PC-9 (cell line): ENCODE measurements at regions not wholly inside any gene's neighbourhood (a gene's known extent, or its start where the extent isn't known, plus 50 kb on each side); places are given as distances from the start of the nearest gene placed in this dataset.

Experiments
- BruUV-seq: library from RNA; stranded (reverse); fragments of 400-500 nt; replicated peaks from 2 replicates; lab custom pipeline; 2021; lab: Mats Ljungman, UMichigan
- CTCF ChIA-PET: fragments of 300-600 bp; sonication (Branson Sonifier 250); formaldehyde crosslinking; loops from one replicate; lab custom pipeline; 2022; ENCODE audit warnings: antibody characterized with exemption; lab: Charles Lee
- POLR2A ChIA-PET: fragments of 300-600 bp; sonication (Branson Sonifier 250); formaldehyde crosslinking; loops from one replicate; lab custom pipeline; 2022; ENCODE audit warnings: antibody characterized with exemption; ENCODE audit not compliant: unreplicated experiment; lab: Charles Lee
- DNase-seq, 2 experiments: peaks; one replicate each; pipeline versions ENCODE4 v3.0.0 to v3.0.0-alpha.2; 2015 to 2022; ENCODE audit warnings: mixed read lengths in 1 of 2
- H2AFZ ChIP-seq: fragments of 200-600 bp; sonication (generic); 2 replicates; pipeline ENCODE4 v1.8.1; 2017; ENCODE audit warnings: antibody characterized with exemption
- H3F3A ChIP-seq: fragments of 200-600 bp; sonication (generic); 2 replicates; pipeline ENCODE4 v1.8.1; 2017; ENCODE audit warnings: antibody characterized with exemption, mild to moderate bottlenecking, low read depth; ENCODE audit not compliant: insufficient read depth
- H3K27ac ChIP-seq: fragments of 200-600 bp; sonication (generic); 2 replicates; pipeline ENCODE4 v1.6.1; 2016; ENCODE audit warnings: mixed run types
- H3K27me3 ChIP-seq: fragments of 200-600 bp; sonication (generic); 2 replicates; pipeline ENCODE4 v1.6.1; 2016; ENCODE audit warnings: low read depth, mixed run types; ENCODE audit not compliant: insufficient read depth
- H3K36me3 ChIP-seq: fragments of 200-600 bp; sonication (generic); 2 replicates; pipeline ENCODE4 v1.6.1; 2016; ENCODE audit warnings: low read depth, mixed run types
- H3K4me1 ChIP-seq: fragments of 200-600 bp; sonication (generic); replicated peaks from 2 replicates; pipeline ENCODE4 v1.6.1; 2016; ENCODE audit warnings: mixed run types; ENCODE audit not compliant: insufficient read depth
- H3K4me2 ChIP-seq: fragments of 200-600 bp; sonication (generic); 2 replicates; pipeline ENCODE4 v1.6.1; 2017; ENCODE audit warnings: mixed run types
- H3K4me3 ChIP-seq: fragments of 200-600 bp; sonication (generic); 2 replicates; pipeline ENCODE4 v1.6.1; 2016; ENCODE audit warnings: mixed run types
- H3K79me2 ChIP-seq: fragments of 200-600 bp; sonication (generic); 2 replicates; pipeline ENCODE4 v1.6.1; 2017; ENCODE audit warnings: low read depth, mixed run types
- H3K9me2 ChIP-seq: fragments of 200-600 bp; sonication (generic); 2 replicates; pipeline ENCODE4 v1.8.1; 2017; ENCODE audit warnings: mild to moderate bottlenecking; ENCODE audit not compliant: insufficient read depth
- H3K9me3 ChIP-seq: fragments of 200-600 bp; sonication (generic); 2 replicates; pipeline ENCODE4 v1.8.1; 2016; ENCODE audit warnings: low read depth; ENCODE audit not compliant: insufficient read depth
- H4K20me1 ChIP-seq: fragments of 200-600 bp; sonication (generic); 2 replicates; pipeline ENCODE4 v1.8.1; 2017; ENCODE audit not compliant: insufficient read depth
- CTCF ChIP-seq: fragments of 200-600 bp; sonication (generic); conservative IDR thresholded peaks from 2 replicates; pipeline ENCODE4 v1.6.1; 2017; ENCODE audit warnings: mixed run types, antibody characterized with exemption, mild to moderate bottlenecking, moderate library complexity
- EZH2 ChIP-seq: fragments of 200-600 bp; sonication (generic); IDR thresholded peaks from 2 replicates; pipeline ENCODE4 v1.8.0; 2017; ENCODE audit warnings: antibody characterized with exemption, low read depth
- intact Hi-C: fragments of 100-400 bp; cut with micrococcal nuclease; formaldehyde crosslinking; loops from one replicate; pipeline ENCODE4 v1.10.0; 2022; ENCODE audit not compliant: unreplicated experiment

GRCh38 chr3:159586571-159587202, 401.9 kb upstream of the IL12A start:
- intact Hi-C loops: loop anchor here (1.0 kb wide), 2 partner anchors 219 to 319 kb away; no protein-coding TSS in a partner anchor
- Histone ChIP-seq H3F3A (no peaks in the 10 kb centered on the region), H3K4me1 (no peaks in the 10 kb centered on the region), H3K9me2 (no peaks in the 10 kb centered on the region), H3K27ac (no peak overlapping the region), H3K9me3 (no peaks in the 10 kb centered on the region), H4K20me1 (no peaks in the 10 kb centered on the region), H3K4me3 (no peak overlapping the region), H2AFZ (no peak overlapping the region), H3K36me3 (no peaks in the 10 kb centered on the region), H3K79me2 (no peaks in the 10 kb centered on the region), H3K27me3 (no peaks in the 10 kb centered on the region), H3K4me2 (no peak overlapping the region)
- TF ChIP-seq CTCF (peak; percentile 66), EZH2 (no peak)
- DNase-seq: peak in 1 of 2 experiments; percentile 28
- BruUV-seq: no TSS peak
- ChIA-PET POLR2A (interaction anchor here (0.6 kb wide), 1 partner anchor 258 kb away, joined by 7 read pairs; no protein-coding TSS in a partner anchor), CTCF (interaction anchor here (0.6 to 0.8 kb wide), 6 partner anchors 146 to 636 kb away, joined by 3 to 4 read pairs (median 3); no protein-coding TSS in a partner anchor)

GRCh38 chr3:159593927-159594605, 394.6 kb upstream of the IL12A start:
- ChIA-PET POLR2A (no interaction called here), CTCF (no interaction called here)
- DNase-seq: no peak
- Histone ChIP-seq H3K79me2 (no peaks in the 10 kb centered on the region), H3K9me2 (no peaks in the 10 kb centered on the region), H3K9me3 (no peaks in the 10 kb centered on the region), H3K36me3 (no peaks in the 10 kb centered on the region), H3F3A (no peaks in the 10 kb centered on the region), H3K4me3 (no peak overlapping the region), H4K20me1 (no peaks in the 10 kb centered on the region), H3K4me1 (no peaks in the 10 kb centered on the region), H3K27ac (no peak overlapping the region), H2AFZ (no peak overlapping the region), H3K4me2 (no peak overlapping the region), H3K27me3 (no peaks in the 10 kb centered on the region)
- intact Hi-C loops: no loop called here
- no TSS peak for BruUV-seq
- TF ChIP-seq CTCF (no peak), EZH2 (no peak)

- Histone ChIP-seq H2AFZ (no peak overlapping the region), H3K4me1 (no peaks in the 10 kb centered on the region), H3K27ac (no peak overlapping the region), H4K20me1 (no peaks in the 10 kb centered on the region), H3K36me3 (no peaks in the 10 kb centered on the region), H3K79me2 (no peaks in the 10 kb centered on the region), H3K4me3 (no peak overlapping the region), H3K27me3 (no peaks in the 10 kb centered on the region), H3K4me2 (no peak overlapping the region), H3F3A (no peaks in the 10 kb centered on the region), H3K9me3 (peaks cover 10% of the 10 kb centered on the region; the same call in 1 of the 2 replicates), H3K9me2 (no peaks in the 10 kb centered on the region)
- CTCF ChIA-PET: no interaction called here
- BruUV-seq: no TSS peak
- TF ChIP-seq CTCF (no peak), EZH2 (no peak)
- POLR2A ChIA-PET: interaction anchor here (0.7 kb wide), 1 partner anchor 83 kb away, joined by 6 read pairs; no protein-coding TSS in a partner anchor
- intact Hi-C loops: no loop called here
- DNase-seq: no peak
Observed at GRCh38 chr3:159600291-159600690, 388.3 kb upstream of the IL12A start.
